ENCODE measurements at regions not wholly inside any gene's neighbourhood (a gene's known extent, or its start where the extent isn't known, plus 50 kb on each side); places are given as distances from the start of the nearest gene placed in this dataset.

DNA sequence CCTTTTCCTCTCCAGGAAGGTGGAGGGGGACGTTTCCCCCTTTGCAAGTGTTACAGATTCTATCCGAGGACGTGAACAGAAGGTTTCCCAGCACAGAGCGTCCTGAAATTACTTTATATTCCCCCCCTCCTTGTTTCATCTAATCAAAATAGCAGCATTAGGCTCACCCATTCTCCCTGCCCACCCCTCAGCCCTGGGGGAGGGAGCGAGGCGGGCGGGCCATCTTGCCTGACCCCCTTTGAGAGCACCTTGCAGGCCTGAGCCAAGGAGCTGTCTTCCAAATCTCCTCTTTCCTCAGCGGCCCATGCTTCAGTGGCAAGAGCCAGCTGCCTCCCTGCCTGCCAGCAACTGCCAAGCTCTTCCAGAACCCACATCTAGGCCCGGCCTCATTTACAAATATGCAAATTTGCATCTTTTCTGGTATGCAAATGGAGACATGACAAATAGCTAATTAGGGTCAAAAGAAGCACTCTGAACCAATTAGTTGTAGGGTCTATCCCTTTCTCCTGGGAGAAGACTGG is 69.1 kb upstream of the POU3F1 start:
- CTCF ChIA-PET = no interaction called here
- TF ChIP-seq, protein P1, sequence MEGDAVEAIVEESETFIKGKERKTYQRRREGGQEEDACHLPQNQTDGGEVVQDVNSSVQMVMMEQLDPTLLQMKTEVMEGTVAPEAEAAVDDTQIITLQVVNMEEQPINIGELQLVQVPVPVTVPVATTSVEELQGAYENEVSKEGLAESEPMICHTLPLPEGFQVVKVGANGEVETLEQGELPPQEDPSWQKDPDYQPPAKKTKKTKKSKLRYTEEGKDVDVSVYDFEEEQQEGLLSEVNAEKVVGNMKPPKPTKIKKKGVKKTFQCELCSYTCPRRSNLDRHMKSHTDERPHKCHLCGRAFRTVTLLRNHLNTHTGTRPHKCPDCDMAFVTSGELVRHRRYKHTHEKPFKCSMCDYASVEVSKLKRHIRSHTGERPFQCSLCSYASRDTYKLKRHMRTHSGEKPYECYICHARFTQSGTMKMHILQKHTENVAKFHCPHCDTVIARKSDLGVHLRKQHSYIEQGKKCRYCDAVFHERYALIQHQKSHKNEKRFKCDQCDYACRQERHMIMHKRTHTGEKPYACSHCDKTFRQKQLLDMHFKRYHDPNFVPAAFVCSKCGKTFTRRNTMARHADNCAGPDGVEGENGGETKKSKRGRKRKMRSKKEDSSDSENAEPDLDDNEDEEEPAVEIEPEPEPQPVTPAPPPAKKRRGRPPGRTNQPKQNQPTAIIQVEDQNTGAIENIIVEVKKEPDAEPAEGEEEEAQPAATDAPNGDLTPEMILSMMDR (IDR thresholded peaks at IDR 0.05; ENCODE audit: insufficient read depth, low read length, missing control alignments) = no peak
- H3K4me3 ChIP-seq (ENCODE audit: low read depth, low read length) = no peak overlapping the region
- no peak for DNase-seq (ENCODE audit: low read depth, low spot score)
- POLR2A ChIA-PET = no interaction called here

DNA sequence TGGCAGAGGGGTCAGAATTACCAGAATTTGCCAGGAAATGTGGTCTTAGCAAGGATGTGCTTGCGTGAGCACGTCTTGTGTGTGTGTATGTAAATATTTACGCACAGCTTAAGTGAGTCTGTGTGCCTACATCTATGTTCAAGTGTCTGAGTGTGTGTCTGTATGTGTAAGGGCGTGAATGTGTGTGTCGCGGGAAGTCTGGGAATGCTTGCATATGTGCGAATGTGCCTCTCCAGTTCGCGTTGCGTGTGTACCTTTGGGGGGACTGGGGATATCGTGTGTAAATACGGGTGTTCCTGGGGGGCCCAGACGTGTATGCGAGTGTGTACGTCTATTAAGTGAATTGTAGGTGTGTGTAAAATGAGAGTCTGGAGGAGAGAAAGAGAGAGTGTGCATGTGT is 68.6 kb upstream of the POU3F1 start:
- H3K4me3 ChIP-seq (ENCODE audit: low read depth, low read length) = no peak overlapping the region
- ChIA-PET CTCF (no interaction called here), POLR2A (no interaction called here)
- DNase-seq (ENCODE audit: low read depth, low spot score) = no peak
- TF ChIP-seq, protein P1 (IDR thresholded peaks at IDR 0.05; ENCODE audit: insufficient read depth, low read length, missing control alignments) = no peak

DNA sequence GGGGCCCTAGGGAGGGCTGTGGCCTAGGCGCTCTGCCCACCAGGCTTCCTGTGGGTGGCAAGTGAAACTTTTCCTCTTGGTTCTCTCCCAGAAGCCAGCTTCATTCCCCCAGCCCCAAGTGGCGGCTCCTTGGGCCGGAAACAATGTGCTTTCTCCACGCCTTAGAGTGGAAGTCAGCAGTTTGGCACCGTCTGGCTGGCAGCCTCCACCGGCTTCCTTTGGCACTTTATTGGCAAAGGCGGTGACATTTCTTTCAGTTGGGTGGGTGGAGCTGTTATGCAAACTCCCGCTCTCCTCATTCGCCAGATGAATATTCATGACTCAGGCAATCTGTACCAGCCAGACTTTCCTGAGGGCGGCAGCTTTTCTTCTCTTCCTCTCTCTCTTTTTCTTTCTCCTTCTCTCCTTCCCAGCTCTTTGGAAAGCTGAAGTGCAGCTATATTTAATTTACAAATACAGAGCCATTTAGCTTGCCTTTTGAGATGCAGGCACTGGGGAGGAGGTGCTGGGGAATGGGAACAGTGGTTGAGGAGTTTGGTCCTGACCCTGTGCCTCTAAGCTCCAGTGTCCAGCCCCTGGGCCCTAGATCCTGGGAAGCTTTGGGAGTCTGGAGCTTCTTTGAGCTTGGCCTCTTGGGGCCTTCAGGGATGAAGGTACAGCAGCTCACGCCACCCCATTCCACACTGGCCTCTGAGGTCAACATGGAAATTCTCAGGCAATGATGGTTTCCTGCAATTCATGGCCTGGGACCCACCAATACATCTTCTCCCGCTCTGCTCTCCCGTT is 67.8 kb upstream of the POU3F1 start:
- ChIA-PET POLR2A (no interaction called here), CTCF (no interaction called here)
- no peak for DNase-seq (ENCODE audit: low read depth, low spot score)
- no peak overlapping the region for H3K4me3 ChIP-seq (ENCODE audit: low read depth, low read length)
- TF ChIP-seq, protein P1 (IDR thresholded peaks at IDR 0.05; ENCODE audit: insufficient read depth, low read length, missing control alignments) = no peak

DNA sequence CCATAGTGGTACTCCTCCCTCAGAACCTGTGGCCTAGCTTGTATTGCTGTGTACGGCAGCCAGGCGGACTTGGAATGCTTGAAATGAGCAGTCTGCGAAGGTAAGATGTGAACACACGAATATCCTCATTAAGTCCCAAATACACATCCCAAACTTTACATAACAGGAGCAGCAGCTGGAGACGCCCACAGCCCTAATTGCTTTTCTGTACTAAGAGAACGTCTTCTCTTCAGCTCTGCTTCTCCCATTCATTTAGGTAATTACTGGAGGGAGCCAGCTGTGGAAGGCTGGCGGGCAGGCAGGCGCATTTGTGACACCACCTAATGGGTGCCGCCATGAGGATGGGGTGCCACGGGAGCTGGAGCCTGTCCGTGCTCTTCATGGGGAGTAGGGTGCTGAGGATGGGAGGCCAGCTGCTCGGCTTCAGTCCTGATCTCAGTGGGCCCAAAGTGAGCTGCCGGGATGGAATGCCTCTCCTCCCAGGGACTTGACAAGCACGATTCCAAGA is 66.6 kb upstream of the POU3F1 start:
- no peak overlapping the region for H3K4me3 ChIP-seq (ENCODE audit: low read depth, low read length)
- TF ChIP-seq, protein P1 (IDR thresholded peaks at IDR 0.05; ENCODE audit: insufficient read depth, low read length, missing control alignments) = no peak
- POLR2A ChIA-PET = no interaction called here
- DNase-seq (ENCODE audit: low read depth, low spot score) = no peak
- CTCF ChIA-PET = no interaction called here

DNA sequence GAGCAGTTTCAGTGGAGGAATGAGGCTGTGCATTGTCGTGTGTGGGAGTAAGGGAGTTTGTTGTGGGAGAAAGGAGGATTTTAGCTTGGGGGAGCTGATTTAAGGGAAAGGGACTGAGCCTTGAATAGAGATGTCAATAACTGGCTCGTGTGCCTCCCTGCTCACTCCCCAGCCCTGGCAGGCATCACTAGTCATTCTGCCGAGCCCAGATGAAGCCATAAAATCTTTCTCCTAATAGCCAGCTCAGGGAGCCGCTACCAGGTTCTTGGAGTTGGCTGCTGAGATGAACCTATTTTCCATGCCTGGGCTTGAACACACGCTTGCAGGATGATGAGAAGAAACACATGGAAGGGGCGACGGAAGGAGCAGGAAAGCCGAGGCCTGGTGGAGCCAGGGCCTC is 65.0 kb upstream of the POU3F1 start:
- POLR2A ChIA-PET = no interaction called here
- TF ChIP-seq, protein P1 (IDR thresholded peaks at IDR 0.05; ENCODE audit: insufficient read depth, low read length, missing control alignments) = no peak
- no peak for DNase-seq (ENCODE audit: low read depth, low spot score)
- CTCF ChIA-PET = no interaction called here
- no peak overlapping the region for H3K4me3 ChIP-seq (ENCODE audit: low read depth, low read length)

DNA sequence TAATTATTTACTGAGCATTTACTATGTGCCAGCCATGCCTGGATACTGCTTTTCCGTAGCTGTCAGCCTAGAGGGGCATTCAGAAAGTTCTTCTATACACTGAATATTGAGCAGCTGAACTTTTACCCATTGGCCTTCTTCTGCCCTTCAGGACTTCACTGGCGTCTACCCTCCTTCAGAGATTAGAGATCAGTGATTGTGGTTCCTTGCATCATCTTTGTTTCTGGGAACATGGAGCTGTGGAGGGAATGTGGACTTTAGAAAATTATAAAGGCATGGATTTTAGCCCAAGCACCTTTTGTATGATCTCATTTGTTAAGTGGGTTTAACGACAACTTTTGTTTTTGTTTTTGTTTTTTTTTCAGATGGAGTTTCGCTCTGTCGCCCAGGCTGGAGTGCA is 58.7 kb upstream of the POU3F1 start:
- ChIA-PET POLR2A (no interaction called here), CTCF (no interaction called here)
- no peak overlapping the region for H3K4me3 ChIP-seq (ENCODE audit: low read depth, low read length)
- TF ChIP-seq, protein P1 (IDR thresholded peaks at IDR 0.05; ENCODE audit: insufficient read depth, low read length, missing control alignments) = no peak
- no peak for DNase-seq (ENCODE audit: low read depth, low spot score)
